Dedifferentiated amniotic fluid mesenchymal stem cell (primary cell): ENCODE measurements at regions not wholly inside any gene's neighbourhood (a gene's known extent, or its start where the extent isn't known, plus 50 kb on each side); places are given as distances from the start of the nearest gene placed in this dataset.
"Not testable (repeated sequence)": the region's sequence is repeated elsewhere in the genome, so short reads cannot be mapped to it uniquely, and the experiment has no call there.

Experiments used
- DNase-seq: peaks from one replicate; pipeline ENCODE4 v3.0.0-alpha.2; 2016; ENCODE audit errors: extremely low spot score

DNA sequence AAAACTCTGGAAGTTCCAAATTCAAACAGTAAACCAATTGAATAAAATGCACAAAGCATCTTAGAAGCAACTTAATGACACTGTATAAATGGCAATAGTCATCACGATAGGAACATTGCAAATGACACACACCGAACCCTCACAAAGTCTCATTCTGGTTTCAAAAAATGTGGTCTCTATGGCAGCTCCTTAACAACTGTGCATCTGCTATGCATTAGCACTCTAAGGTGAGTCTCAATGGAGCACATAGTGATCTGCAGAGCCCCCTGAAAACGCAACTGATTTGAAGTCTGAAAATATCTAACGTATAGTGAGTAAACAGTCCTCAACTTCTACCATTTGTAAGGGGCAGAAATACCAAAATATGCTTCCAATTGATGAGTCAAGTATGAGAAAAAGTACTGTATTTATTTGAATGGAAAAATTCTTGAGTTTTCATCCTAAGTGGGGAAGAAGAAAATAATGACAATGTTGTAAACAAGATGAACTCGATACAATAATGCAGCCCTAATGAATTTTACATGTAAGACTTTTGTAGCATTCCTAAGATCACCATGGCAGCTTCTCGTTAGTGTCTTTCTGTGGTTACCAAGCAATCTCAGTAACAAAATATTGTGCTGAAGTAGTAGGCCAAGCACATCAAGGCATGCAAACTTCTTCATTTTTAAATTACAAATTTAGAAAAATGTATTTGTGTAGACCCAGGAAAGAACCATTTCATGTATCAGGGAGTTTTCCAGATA is 517.5 kb upstream of the FAM174A start:
- no peak for DNase-seq

DNA sequence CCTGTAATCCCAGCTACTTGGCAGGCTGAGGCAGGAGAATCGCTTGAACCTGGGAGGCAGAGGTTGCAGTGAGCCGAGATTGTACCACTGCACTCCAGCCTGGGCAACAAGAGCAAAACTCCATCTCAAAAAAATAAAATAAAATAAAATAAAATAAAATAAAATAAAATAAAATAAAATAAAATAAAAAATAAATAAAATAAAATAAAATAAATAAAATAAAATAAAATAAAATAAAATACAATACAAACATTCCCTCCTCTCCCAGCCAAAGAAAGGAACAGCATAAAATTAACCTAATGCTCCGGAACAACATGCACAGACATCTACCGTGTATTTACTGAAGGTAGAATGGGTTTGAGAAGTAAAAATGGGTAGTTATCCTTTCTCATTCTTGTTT is 521.9 kb upstream of the FAM174A start:
- not testable (repeated sequence) for DNase-seq

DNA sequence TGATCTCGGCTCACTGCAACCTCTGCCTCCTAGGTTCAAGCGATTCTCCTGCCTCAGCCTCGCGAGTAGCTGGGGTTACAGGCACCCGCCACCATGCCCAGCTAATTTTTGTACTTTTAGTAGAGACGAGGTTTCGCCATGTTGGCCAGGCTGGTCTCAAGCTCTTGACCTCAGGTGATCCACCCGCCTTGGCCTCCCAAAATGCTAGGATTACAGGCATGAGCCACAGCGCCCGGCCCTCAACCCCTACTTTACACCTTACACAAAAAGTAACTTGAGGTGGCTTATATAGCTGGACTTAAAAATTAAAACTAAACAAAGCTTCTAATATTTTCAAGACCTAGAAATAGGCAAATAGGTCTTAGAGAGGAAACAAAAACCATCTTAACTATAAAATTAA is 524.0 kb upstream of the FAM174A start:
- not testable (repeated sequence) for DNase-seq

DNA sequence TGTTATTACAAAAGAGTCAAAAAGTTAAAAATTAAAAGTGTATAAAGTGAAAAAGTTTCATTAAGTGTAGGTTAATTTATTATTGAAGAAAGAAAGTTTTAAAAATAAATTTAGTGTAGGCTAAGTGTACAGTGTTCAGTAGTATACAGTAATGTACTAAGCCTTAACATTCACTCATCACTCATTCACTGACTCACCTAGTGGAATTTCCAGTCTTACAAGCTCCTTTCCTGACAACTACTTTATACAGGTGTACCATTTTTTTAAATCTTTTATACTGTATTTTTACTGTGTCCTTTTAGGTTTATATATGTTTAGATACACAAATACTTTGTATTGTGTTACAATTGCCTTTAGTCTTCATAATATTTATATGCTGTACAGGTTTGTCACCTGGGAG is 530.2 kb upstream of the FAM174A start:
- DNase-seq, result no peak

DNA sequence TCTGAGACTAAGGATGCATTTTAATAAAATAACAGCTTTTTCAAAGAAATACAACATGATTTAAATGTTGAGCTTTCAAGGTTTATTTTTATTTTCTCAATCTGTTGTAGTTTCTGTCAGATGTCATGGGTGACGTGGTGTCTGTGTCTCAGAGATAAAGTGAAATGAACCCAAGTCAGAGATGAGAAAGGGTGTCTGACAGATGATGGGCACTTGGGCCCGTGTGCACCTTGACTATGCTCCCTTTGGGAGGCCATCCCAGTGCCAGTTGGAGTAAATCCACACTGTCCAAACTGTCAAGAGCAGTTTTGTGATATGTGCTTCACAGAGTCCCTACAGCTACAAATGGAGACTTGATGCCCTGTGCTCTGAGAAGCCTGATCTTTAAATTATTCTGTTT is 536.9 kb upstream of the FAM174A start:
- no peak for DNase-seq

DNA sequence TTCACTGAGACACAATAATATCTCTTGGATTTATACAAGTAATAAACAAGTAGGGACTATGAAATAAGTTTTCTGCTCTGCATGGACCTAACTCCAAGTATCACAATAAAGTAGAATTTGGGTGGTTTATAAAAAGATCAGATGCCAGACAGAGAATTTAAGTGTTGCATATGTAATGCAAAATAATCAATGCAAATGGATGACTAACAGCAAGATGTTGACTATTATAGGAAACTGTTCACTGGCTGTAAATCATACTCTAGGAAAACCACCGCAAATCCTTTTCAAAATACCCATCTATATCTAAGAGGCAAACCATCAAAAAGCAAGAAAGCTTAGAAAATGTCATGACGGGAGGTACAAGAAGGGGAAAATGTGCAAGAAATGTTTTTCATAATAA is 539.8 kb upstream of the FAM174A start:
- DNase-seq, result no peak

DNA sequence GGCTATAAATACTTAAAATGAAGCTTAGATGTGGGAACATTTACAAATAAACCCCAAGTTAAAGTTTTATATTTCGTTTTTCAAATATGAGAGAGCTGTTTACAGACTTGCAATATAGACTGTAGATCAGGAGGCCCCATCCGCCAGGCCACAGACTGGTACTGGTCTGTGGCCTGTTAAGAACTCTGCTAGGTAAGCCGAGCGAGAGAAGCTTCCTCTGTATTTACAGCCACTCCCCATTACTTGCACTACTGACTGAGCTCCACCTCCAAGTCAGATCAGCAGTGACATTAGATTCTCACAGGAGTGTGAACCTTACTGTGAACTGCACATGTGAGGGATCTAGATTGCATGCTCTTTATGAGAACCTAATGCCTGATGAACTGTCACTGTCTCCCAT is 561.4 kb upstream of the FAM174A start:
- DNase-seq, result no peak

DNA sequence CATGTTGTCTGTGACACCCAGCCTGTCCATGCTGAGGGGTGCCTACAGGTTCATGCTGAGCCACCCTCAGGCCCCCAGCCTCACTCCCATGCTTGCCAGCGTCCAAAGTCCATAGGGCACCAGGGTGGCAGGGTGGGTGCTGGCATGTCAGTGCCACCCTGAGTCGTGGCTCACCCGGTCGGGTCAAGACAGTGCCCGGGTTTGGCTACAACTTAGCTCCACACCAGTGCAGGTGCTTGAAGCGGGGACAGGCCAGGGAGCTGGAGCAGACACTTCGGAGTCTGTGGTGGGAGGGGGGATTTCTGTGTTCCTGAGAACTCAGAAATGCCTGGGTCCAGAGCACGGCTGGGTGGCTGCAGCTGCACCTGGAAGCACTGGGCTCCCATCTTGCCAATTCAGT is 579.2 kb upstream of the FAM174A start:
- DNase-seq, result no peak

DNA sequence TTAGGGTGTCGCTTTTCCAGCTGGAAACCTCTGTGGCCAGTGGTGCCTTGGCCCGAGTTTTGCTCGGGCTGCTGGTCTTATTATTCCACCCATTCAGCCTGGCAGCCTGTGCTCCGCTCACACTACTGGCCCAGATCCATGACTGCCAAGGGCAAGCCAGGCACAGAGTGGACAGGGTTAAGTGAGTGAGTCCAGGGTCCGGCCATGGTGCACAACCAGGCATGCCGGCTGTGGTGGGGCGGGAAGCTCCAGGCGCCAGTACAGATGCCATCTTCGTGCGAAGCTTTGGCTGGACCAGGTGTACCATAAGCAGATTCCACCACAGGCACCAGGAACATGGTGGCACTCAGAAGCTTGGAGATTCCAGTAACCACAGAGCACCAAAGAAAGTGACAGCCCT is 580.2 kb upstream of the FAM174A start:
- no peak for DNase-seq

DNA sequence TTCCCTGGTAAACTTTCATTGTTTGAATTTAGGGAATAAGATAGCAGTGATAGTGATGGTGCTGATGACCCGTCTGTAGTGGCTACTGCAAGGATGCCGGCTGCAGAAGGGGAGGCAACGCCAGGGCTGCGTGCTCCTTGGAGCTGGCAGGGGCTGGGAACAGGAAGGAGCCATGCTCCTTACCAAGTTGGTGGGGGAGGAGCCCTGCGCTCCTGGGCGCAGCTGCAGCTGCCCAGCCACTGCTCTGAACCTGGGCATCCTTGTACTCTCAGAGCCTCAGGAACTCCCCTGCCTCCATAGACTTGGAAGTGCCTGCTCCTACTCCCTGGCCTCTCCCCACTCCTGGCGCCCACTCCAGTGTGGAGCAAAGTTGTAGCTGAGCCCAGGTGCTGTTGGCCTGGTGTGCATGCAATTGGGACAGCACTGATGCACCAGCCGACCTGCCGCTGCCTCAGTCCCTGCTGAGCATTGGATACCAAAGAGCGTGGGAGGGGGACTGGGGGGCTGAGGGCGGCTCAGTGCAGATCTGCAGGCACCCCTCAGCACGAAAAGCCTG is 585.1 kb upstream of the FAM174A start:
- DNase-seq, result no peak

DNA sequence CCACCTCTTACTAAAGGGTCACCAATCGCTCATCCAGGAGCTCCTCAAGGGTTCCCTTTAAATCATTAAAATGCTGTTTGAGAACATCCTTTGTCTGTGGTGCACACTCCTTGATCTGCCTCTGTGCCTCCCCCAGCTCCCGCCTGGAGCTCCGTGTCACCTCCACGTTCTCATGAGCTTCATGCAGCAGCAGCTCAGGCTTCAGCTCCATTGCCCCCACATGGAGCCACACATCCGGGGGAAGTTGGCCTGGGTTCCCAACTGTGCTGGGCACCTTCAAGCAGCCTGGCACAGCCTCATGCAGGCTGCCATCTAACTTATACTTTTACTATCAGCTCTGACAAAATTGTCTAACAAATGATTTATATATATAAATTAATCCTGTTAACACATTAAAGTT is 585.8 kb upstream of the FAM174A start:
- DNase-seq, result no peak

DNA sequence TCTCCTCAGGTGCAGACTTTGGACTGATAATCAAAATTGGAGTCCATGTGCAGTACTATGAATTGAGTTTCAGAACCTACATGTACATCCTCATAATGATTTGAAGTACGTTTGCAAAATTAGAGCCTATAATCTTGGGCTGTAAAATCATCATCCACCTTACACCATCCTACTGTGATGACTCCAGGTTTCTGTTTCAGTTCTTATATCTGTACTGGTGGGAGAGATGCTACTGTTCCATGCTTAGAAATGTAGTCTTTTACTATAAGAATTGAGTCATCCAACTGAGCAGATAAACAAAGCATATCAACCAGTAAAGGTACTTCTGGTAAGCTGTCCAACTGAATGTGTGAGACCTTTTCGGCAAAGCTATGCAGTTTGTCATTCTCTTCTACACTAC is 586.3 kb upstream of the FAM174A start:
- DNase-seq, result no peak

DNA sequence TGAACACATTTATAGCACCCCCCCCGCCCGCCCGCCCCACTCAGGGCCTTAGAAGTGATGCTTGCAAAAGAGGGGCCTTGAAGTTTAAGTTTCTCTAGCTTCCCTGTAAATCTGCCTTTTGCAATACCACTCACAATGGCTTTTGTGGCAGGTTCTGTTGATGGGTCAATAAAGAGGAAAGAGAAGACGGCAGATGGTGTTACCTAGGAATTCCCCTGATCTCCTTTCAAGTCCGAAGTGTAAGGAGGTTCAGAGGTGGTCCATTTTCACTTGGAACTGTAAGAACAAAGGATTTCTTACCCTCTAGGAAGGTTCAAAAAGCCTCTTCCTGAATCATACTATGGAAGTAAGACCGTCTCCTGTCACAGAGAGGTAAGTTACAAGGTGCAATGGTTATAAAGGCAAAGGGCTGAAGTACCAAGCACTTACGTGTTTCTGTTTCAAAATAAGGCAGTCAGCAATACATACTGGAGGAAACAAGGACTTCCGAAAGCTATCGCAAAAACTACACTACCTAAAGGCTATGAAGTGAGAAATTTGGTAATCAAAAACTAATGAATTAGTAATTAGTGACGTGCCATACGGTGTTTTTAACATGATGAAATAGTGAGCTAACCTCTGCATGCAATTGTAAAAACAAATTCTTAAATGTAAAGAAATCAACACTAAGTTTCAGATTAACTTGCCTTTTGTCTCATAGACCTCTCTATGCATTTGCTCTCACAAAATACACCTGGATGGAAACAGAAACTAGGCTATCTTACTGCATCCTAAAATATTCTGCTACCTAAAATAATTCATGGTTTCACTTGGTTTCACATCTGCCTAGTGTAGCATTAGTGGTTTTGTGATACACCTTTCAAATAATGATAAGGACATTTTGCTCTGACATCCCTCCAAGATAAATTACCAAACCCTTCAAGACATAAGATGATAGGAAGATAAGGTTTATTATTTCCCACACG is 589.4 kb upstream of the FAM174A start:
- no peak for DNase-seq

DNA sequence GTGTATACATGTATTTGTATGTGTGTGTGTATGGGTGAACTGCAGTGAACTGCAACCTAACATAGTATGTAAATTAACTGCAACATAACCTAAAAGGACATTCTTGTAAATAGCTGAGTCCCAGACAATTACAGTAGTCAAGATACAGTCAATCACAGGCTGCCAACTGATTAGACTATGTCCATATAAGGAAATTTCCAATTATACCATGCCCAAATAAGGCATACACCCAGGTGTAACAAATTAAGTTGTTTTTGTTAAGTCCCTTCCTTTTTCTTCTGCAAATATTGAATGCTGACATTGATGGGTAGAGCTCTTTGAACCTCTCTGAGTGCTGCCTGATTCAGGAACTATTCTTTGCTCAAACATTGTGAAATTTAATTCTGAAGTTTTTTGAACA is 594.6 kb upstream of the FAM174A start:
- DNase-seq, result no peak

DNA sequence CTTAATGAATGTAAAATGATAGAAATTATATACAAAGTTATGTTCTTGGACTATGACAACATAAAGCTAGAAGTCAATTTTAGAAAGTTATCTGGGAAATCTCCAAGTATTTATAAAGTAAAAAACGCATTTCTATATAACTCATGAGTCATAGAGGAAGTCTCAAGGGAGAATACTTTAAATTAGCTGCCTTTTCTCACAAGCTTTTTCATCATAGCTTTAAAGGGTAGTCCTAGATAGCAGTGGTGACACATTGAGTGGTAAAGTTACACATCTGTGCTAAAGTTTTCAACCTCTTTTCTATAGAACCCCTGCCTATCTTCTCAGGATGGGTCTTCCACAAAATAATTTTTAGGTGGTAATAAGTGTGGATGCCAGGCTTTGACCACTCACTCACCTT is 598.3 kb upstream of the FAM174A start:
- no peak for DNase-seq

DNA sequence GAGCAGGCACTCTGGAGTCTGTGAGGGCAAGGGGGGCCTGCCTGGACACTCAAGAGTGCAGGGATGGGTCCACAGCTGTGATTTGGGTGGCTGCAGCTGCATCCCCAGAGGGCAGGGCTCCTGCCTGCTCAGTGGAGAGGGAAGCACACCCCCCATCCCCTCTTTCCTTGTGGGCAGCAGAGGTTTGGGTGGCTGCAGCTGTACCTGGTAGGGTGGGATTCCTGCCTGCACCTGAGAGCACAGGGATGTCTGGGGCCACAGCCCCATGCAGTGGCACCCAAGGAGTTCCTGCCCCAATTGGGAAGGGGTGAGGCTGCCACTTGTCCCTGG is 605.4 kb upstream of the FAM174A start:
- no peak for DNase-seq

DNA sequence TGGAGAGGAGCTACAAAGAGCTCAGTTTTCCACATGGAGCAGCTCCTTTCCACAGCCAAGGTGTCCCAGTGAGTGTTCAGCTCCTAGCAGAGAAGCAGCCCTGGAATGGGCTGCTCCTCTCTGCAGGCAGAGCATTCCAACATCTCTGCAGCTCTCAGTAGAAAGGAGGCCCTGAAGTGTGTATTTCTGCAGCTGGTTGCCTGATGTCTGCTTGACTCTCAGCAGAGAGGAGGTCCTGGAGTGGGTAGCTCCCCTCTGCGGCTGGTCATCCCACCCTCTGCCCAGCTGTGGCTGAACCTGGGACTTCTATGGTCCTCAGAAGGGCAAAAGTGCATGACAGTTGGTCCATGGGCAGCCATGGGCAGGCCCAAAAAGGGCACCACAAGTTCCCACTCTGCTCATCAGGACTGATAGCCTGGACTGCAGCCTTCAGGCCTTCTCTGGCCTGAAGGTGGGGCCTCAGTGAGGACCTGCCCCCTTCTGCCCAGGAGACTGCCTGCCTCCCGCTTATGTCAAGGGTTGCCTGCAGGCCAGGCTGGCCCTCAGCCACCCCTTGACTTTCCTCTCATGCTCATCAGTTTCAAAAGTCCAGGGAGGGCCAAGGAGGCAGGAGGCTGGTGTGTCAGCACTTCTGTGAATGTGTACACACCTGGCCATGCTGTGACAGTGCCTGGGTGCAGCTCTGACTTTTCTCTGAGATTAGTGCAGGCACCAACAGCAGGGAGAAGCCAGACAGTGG is 605.9 kb upstream of the FAM174A start:
- no peak for DNase-seq

DNA sequence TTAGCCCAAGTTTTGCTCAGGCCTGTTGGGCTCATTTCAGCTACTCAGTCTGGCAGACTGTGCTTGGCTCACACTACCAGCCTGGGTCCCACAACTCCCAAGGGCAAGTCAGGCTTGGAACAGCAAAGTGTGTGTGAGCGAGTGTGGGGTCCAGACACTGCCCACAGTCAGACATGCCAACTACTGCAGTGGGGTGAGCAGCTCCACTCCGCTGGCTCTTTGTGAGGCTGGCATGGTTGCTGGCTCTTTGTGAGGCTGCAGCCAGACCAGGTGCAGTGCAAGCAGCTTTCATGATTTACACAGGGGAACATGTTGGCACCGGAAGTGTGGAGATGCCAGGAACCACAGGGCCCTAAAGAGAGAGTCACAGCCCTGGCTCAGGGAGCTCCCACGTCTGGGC is 606.7 kb upstream of the FAM174A start:
- no peak for DNase-seq

DNA sequence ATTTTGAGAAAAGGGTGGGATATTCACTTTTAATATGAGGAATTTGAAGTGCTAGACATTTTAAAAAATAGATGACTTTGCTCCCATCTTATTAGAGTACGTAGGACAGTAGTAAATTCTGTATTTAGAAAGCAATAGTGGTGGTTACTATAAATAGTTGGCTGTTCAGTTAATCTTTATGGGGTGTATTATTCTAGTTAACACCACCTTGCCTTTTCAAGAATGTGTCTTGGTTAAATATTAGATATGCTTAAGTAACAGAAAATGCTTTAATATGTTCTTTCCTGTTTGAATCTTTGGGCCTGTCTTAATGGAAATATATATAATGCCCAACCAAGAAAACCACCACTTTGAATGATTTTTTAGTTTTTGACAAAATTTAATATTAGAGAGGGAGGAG is 608.7 kb upstream of the FAM174A start:
- no peak for DNase-seq

DNA sequence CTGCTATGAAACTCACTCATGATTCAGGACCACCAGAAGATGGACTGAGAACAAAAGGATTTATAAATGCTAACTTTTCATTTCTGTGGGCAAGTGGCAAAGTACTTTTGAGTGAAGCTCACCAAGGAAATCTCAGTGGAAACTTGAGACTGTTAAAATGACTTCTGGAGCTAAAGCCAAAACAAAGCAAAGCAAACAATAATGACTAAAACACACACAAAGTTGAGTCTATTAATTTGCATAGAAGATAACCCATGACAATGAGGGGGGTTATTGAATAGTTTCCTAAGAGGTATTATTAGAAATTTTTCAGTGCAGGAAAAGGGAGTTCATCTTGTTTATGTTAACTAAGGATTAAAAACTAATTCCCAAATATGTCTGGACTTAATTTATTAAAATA is 612.8 kb upstream of the FAM174A start:
- no peak for DNase-seq

DNA sequence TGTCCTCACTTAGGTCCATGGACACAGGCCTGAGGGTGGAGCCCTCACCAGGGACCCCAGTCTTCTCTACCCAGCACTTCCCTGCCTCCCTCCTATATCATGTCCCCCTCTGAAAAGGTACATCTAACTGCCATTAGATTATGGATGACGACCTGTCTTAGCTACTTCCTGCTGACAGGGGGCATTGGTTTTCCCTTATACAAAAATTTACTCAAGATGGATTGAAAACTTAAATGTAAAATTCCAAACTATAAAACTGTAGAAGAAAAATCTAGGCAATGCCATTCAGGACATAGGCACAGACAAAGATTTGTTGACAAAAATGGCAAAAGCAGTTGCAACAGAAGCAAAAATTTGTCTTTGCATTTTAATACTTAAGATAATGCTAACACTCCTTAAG is 623.2 kb upstream of the FAM174A start:
- no peak for DNase-seq

DNA sequence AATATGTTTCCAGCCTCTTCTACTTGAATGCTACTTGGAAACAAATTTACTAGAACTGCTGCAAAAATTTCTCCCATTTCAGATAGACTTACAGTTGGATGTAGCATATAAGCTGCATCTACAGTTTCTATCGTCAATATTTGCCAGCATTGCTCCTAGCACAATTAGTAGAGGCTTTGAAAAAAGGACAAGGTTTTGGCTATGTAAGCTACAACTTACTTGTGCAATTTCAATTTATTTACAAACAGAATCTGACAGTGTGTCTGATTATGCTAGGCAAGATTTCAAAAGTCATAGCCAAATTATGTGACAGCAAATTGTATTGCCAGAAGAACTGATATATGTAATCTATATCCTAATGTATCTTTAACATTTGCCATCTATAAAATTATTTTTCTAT is 628.4 kb upstream of the FAM174A start:
- DNase-seq, result no peak
